GM12878 (cell line): ENCODE measurements at regions not wholly inside any gene's neighbourhood (a gene's known extent, or its start where the extent isn't known, plus 50 kb on each side); places are given as distances from the start of the nearest gene placed in this dataset.

ENCODE experiments used
- ATAC-seq: fragments of 200-7000 bp; cut with Tn5 transposase; 3 replicates; pipeline ENCODE4 v1.9.1; 2020; ENCODE audit warnings: mild to moderate bottlenecking, moderate library complexity
- BruUV-seq: library from RNA; stranded (reverse); fragments of 400-500 nt; replicated peaks from 2 replicates; lab custom pipeline; 2021; lab: Mats Ljungman, UMichigan
- CTCF ChIA-PET: fragments of 300-600 bp; sonication (Branson Sonifier 250); formaldehyde crosslinking; extraction: SDS; loops from one replicate; lab custom pipeline; 2021; ENCODE audit warnings: inconsistent platforms; lab: Yijun Ruan, JAX
- POLR2A ChIA-PET: fragments of 350-600 bp; formaldehyde crosslinking; extraction: SDS; loops from one replicate; lab custom pipeline; 2021; ENCODE audit warnings: inconsistent platforms; lab: Charles Lee
- RAD21 ChIA-PET: fragments of 300-600 bp; sonication (Branson Sonifier 250); formaldehyde crosslinking; loops from one replicate; lab custom pipeline; 2023; ENCODE audit warnings: antibody characterized with exemption; ENCODE audit not compliant: unreplicated experiment; lab: Charles Lee
- SMC1A ChIA-PET: fragments of 300-600 bp; sonication (Branson Sonifier 250); formaldehyde crosslinking; loops from one replicate; lab custom pipeline; 2023; ENCODE audit not compliant: unreplicated experiment, uncharacterized antibody; lab: Charles Lee
- DNase-seq: peaks from one replicate; pipeline ENCODE4 v3.0.0-alpha.2; 2011; ENCODE audit warnings: low read depth, low spot score
- FAIRE-seq: peaks from 3 replicates; lab custom pipeline; 2011; peaks lifted over from hg19 to GRCh38; lab: Jason Lieb, UNC
- H2AFZ ChIP-seq: 2 replicates; pipeline ENCODE4 v1.6.0; 2011; ENCODE audit warnings: low read depth, low read length, control low read depth; ENCODE audit not compliant: control insufficient read depth
- H3K27ac ChIP-seq: 2 replicates; pipeline ENCODE4 v1.5.1; 2011; ENCODE audit warnings: control low read depth; ENCODE audit not compliant: control insufficient read depth, insufficient read depth
- H3K27me3 ChIP-seq, 2 experiments: replicated peaks in 1 of 2; 2 replicates each; pipeline versions ENCODE4 v1.6.0 to v1.6.1; 2011; ENCODE audit warnings: low read length in 1 of 2; ENCODE audit not compliant: control insufficient read depth in 2 of 2, insufficient read depth in 2 of 2
- H3K36me3 ChIP-seq, 2 experiments: 2 replicates each; pipeline ENCODE4 v1.5.1; 2011; ENCODE audit warnings: low read length in 1 of 2; ENCODE audit not compliant: control insufficient read depth in 2 of 2, insufficient read depth in 2 of 2
- H3K4me1 ChIP-seq: 2 replicates; pipeline ENCODE4 v1.6.1; 2011; ENCODE audit warnings: mild to moderate bottlenecking, low read length, moderate library complexity, mixed read lengths; ENCODE audit not compliant: control insufficient read depth, insufficient read depth
- H3K4me2 ChIP-seq: 2 replicates; pipeline ENCODE4 v1.6.0; 2011; ENCODE audit warnings: control low read depth; ENCODE audit not compliant: control insufficient read depth, insufficient read depth
- H3K4me3 ChIP-seq: fragments of 200-600 bp; sonication (generic); 2 replicates; pipeline ENCODE4 v1.5.1; 2016
- H3K79me2 ChIP-seq: 2 replicates; pipeline ENCODE4 v1.6.0; 2011; ENCODE audit warnings: low read length; ENCODE audit not compliant: control insufficient read depth, insufficient read depth
- H3K9ac ChIP-seq: 2 replicates; pipeline ENCODE4 v1.8.0; 2011; ENCODE audit warnings: low read length, control low read depth, mixed read lengths; ENCODE audit not compliant: control insufficient read depth, insufficient read depth
- H3K9me3 ChIP-seq: replicated peaks from 3 replicates; pipeline ENCODE4 v1.5.1; 2011; ENCODE audit warnings: mild to moderate bottlenecking, low read length; ENCODE audit not compliant: control insufficient read depth, insufficient read depth
- H4K20me1 ChIP-seq: 2 replicates; pipeline ENCODE4 v1.6.0; 2011; ENCODE audit not compliant: control insufficient read depth, insufficient read depth
- E2F4 ChIP-seq: IDR thresholded peaks from 2 replicates; pipeline ENCODE4 v1.6.1; 2012; ENCODE audit warnings: low read depth, low read length, improper control_type of control experiment
- ETV6 ChIP-seq, 2 experiments: fragments of 450-650 bp in 1 of 2; IDR thresholded peaks in 1 of 2; conservative IDR thresholded peaks in 1 of 2; 2 replicates each; pipeline ENCODE4 v1.6.1; 2014; ENCODE audit warnings: antibody characterized with exemption in 1 of 2, borderline replicate concordance in 1 of 2, low read depth in 1 of 2, mild to moderate bottlenecking in 1 of 2, moderate library complexity in 1 of 2
- MYC ChIP-seq: IDR thresholded peaks from 2 replicates; pipeline ENCODE4 v1.6.1; 2011; ENCODE audit warnings: mild to moderate bottlenecking, low read length, moderate library complexity, inconsistent platforms; ENCODE audit not compliant: insufficient read depth, insufficient replicate concordance, insufficient read length, severe bottlenecking
- NFYB ChIP-seq: IDR thresholded peaks from 2 replicates; pipeline ENCODE4 v1.6.1; 2011; ENCODE audit warnings: low read depth, mild to moderate bottlenecking, low read length, improper control_type of control experiment, moderate library complexity; ENCODE audit not compliant: insufficient read depth
- PAX5 ChIP-seq: IDR thresholded peaks from 2 replicates; pipeline ENCODE4 v1.6.1; 2011; ENCODE audit warnings: low read depth, low read length, borderline replicate concordance
- STAT1 ChIP-seq: fragments of 450-650 bp; conservative IDR thresholded peaks from 2 replicates; pipeline ENCODE4 v1.6.1; 2014; ENCODE audit warnings: antibody characterized with exemption, mild to moderate bottlenecking
- ZZZ3 ChIP-seq: IDR thresholded peaks from 2 replicates; pipeline ENCODE4 v1.6.1; 2011; ENCODE audit warnings: low read depth; ENCODE audit not compliant: control insufficient read depth, insufficient read length
- WGBS: methylation state at CpG from one replicate; pipeline ENCODE4 v1.1.6; 2016; ENCODE audit warnings: low lambda C conversion rate; ENCODE audit not compliant: insufficient replicate concordance, insufficient coverage; ENCODE audit errors: missing lambda C conversion rate; 5-methylcytosine and 5-hydroxymethylcytosine counted together
- in situ Hi-C: fragments of 300-500 bp; cut with MboI; formaldehyde crosslinking; loops from 9 replicates; pipeline ENCODE4 v1.14.3; 2018; ENCODE audit warnings: mixed read lengths
- intact Hi-C: fragments of 100-400 bp; cut with micrococcal nuclease; formaldehyde crosslinking; loops from one replicate; pipeline ENCODE4 v1.14.2; 2022; ENCODE audit not compliant: unreplicated experiment

- Histone ChIP-seq H2AFZ (no peak overlapping the region), H4K20me1 (no peaks in the 10 kb centered on the region), H3K79me2 (no peaks in the 10 kb centered on the region), H3K9me3 (no peaks in the 10 kb centered on the region), H3K27me3 (no peaks in the 10 kb centered on the region), H3K36me3 (no peaks in the 10 kb centered on the region), H3K4me2 (no peak overlapping the region), H3K9ac (no peak overlapping the region), H3K27ac (no peak overlapping the region), H3K4me3 (no peak overlapping the region), H3K4me1 (no peaks in the 10 kb centered on the region)
- intact Hi-C loops: no loop called here
- ATAC-seq (no peak), DNase-seq (no peak), FAIRE-seq (no peak)
- in situ Hi-C loops: no loop called here
- ChIA-PET POLR2A (no interaction called here), RAD21 (no interaction called here), SMC1A (no interaction called here), CTCF (no interaction called here)
- 3% methylated on average over 3 of the region's 3 CpGs for WGBS
- no TSS peak for BruUV-seq
- TF ChIP-seq ETV6 (conservative IDR thresholded peaks at IDR 0.05 in 1 of 2, IDR thresholded peaks at IDR 0.05 in 1 of 2; ENCODE audit: borderline replicate concordance in 1 of 2, low read depth in 1 of 2): no peak
- TF ChIP-seq PAX5: no peak
- no peak for TF ChIP-seq STAT1
- TF ChIP-seq MYC: no peak
- TF ChIP-seq NFYB: no peak
- no peak for TF ChIP-seq ZZZ3
- TF ChIP-seq E2F4: no peak
Measured at GRCh38 chr6:120615238-120615637, 719.0 kb downstream of the TBC1D32 start.
